ENCODE measurements at regions not wholly inside any gene's neighbourhood (a gene's known extent, or its start where the extent isn't known, plus 50 kb on each side); places are given as distances from the start of the nearest gene placed in this dataset.

- H3K27ac ChIP-seq, result no peak overlapping the region
- H3K27me3 ChIP-seq, result no peaks in the 10 kb centered on the region
- H3K9me3 ChIP-seq (replicated peaks in 1 of 3), result no peaks in the 10 kb centered on the region
- H3K4me3 ChIP-seq, result no peak overlapping the region
- 40 to 61% (median 54%) methylated on average over 1 of the region's 1 CpG for WGBS, 4 donors
- no peaks in the 10 kb centered on the region for H3K4me1 ChIP-seq (replicated peaks in 1 of 2)
- no peak for TF ChIP-seq CTCF (IDR thresholded peaks at IDR 0.05)
- no peak for TF ChIP-seq POLR2A (IDR thresholded peaks at IDR 0.05)
- no peaks in the 10 kb centered on the region for H3K36me3 ChIP-seq (replicated peaks in 1 of 2)
- intact Hi-C loops (cut with DNase I), result no loop called here
- no peak for DNase-seq
Measured at GRCh38 chr1:172770071-172770470, 111.2 kb downstream of the FASLG start.

GRCh38 chr1:172774561-172774960 lies 115.7 kb downstream of the FASLG start:
- H3K4me3 ChIP-seq, result no peak overlapping the region
- no peak overlapping the region for H3K27ac ChIP-seq
- intact Hi-C loops (cut with DNase I), result no loop called here
- H3K27me3 ChIP-seq, result no peaks in the 10 kb centered on the region
- no peak for TF ChIP-seq CTCF (IDR thresholded peaks at IDR 0.05)
- no peak for TF ChIP-seq POLR2A (IDR thresholded peaks at IDR 0.05)
- 84 to 91% (median 89%) methylated on average over 3 of the region's 3 CpGs for WGBS, 4 donors
- no peak for DNase-seq
- no peaks in the 10 kb centered on the region for H3K36me3 ChIP-seq (replicated peaks in 1 of 2)
- no peaks in the 10 kb centered on the region for H3K9me3 ChIP-seq (replicated peaks in 1 of 3)
- peaks cover 0 to 8% of the 10 kb centered on the region in 2 donors for H3K4me1 ChIP-seq (replicated peaks in 1 of 2)

- Histone ChIP-seq H3K4me1 (replicated peaks in 1 of 2) (peaks cover 0 to 8% of the 10 kb centered on the region in 2 donors), H3K27me3 (no peaks in the 10 kb centered on the region), H3K9me3 (replicated peaks in 1 of 3) (no peaks in the 10 kb centered on the region), H3K4me3 (no peak overlapping the region), H3K36me3 (replicated peaks in 1 of 2) (no peaks in the 10 kb centered on the region), H3K27ac (no peak overlapping the region)
- intact Hi-C loops (cut with DNase I), result no loop called here
- DNase-seq, result no peak
- 48 to 75% (median 67%) methylated on average over 3 of the region's 3 CpGs for WGBS, 4 donors
- no peak for TF ChIP-seq CTCF (IDR thresholded peaks at IDR 0.05)
- TF ChIP-seq POLR2A (IDR thresholded peaks at IDR 0.05), result no peak
Measured at GRCh38 chr1:172775606-172776005, 116.7 kb downstream of the FASLG start.

- Histone ChIP-seq H3K4me1 (replicated peaks in 1 of 2) (peaks cover 0 to 8% of the 10 kb centered on the region in 2 donors), H3K36me3 (replicated peaks in 1 of 2) (no peaks in the 10 kb centered on the region), H3K9me3 (replicated peaks in 1 of 3) (no peaks in the 10 kb centered on the region), H3K27ac (no peak overlapping the region), H3K4me3 (no peak overlapping the region), H3K27me3 (no peaks in the 10 kb centered on the region)
- no peak for DNase-seq
- 84 to 89% (median 89%) methylated on average over 6 of the region's 6 CpGs for WGBS, 4 donors
- intact Hi-C loops (cut with DNase I), result no loop called here
- no peak for TF ChIP-seq CTCF (IDR thresholded peaks at IDR 0.05)
Measured at GRCh38 chr1:172776071-172776470, 117.2 kb downstream of the FASLG start.

All from adrenal gland (tissue), 9 donors.